ENCODE measurements at regions not wholly inside any gene's neighbourhood (a gene's known extent, or its start where the extent isn't known, plus 50 kb on each side); places are given as distances from the start of the nearest gene placed in this dataset.
"Not testable (repeated sequence)": the region's sequence is repeated elsewhere in the genome, so short reads cannot be mapped to it uniquely, and the experiment has no call there.

DNA sequence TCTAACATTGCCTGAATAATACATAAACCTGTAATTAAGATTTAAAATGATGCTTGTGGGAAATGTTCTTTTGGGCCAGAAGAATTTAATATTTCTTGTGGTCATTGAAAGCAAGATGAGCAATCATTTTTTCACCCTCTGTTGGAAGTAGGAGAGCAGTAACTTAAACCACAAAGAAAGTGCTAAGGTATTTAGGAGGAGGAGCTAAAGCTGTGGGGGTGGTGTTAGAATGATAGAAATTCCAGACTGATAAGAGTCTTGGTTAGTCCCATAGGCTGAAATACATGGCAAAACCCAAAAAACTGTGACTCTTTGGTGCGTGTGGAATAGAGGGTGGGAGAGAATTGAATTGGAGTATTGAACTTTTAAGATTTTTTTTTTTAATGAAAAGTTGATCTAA is 247.0 kb downstream of the YTHDC2 start:
- Histone ChIP-seq H3K27ac (no peak overlapping the region), H3K27me3 (ENCODE audit: insufficient read depth in 3 of 3, low read length in 2 of 3) (no peaks in the 10 kb centered on the region), H3K36me3 (ENCODE audit: insufficient read depth in 1 of 2, low read depth in 1 of 2) (no peaks in the 10 kb centered on the region), H3K4me3 (no peak overlapping the region), H3K4me1 (no peaks in the 10 kb centered on the region), H3K9me3 (no peaks in the 10 kb centered on the region)
- TF ChIP-seq CTCF (IDR thresholded peaks at IDR 0.05): no peak
- 63 to 78% (median 67%) methylated on average over 1 of the region's 1 CpG for whole genome bisulfite sequencing, 3 donors
- DNase-seq (no peak), ATAC-seq (no peak)
- intact Hi-C loops (cut with DNase I): no loop called here

DNA sequence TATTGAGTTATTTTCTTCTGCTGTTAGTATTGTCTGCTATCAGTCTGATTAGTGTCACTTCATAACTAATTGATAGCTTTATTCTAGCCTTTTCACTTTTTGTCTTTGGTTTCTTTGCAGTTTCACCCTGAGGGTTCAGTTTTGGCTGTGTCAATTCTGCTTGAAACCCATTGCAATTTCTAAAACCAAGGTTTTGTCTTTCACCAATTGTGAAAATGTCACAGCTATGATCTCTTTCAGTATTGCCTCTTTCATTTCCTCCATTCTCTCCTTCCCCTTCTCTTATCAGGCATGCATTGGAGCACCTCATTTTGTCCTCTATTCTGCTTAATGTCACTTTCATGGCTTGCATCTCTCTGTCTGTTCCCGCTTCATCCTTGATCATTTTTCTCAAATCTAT is 248.1 kb downstream of the YTHDC2 start:
- Histone ChIP-seq H3K9me3 (no peaks in the 10 kb centered on the region), H3K27ac (no peak overlapping the region), H3K4me3 (no peak overlapping the region), H3K4me1 (no peaks in the 10 kb centered on the region), H3K27me3 (ENCODE audit: insufficient read depth in 3 of 3, low read length in 2 of 3) (no peaks in the 10 kb centered on the region), H3K36me3 (ENCODE audit: insufficient read depth in 1 of 2, low read depth in 1 of 2) (no peaks in the 10 kb centered on the region)
- no peak for ATAC-seq
- DNase-seq: no peak
- TF ChIP-seq CTCF (IDR thresholded peaks at IDR 0.05): no peak
- 88 to 100% (median 96%) methylated on average over 1 of the region's 1 CpG for WGBS, 3 donors
- intact Hi-C loops (cut with DNase I): no loop called here

GRCh38 chr5:113764382-113764781 is 250.9 kb downstream of the YTHDC2 start:
- DNase-seq (no peak), ATAC-seq (no peak)
- no peak overlapping the region for H3K4me3 ChIP-seq
- H3K36me3 ChIP-seq (ENCODE audit: insufficient read depth in 1 of 2, low read depth in 1 of 2): no peaks in the 10 kb centered on the region
- H3K27me3 ChIP-seq (ENCODE audit: insufficient read depth in 3 of 3, low read length in 2 of 3): no peaks in the 10 kb centered on the region
- intact Hi-C loops (cut with DNase I): no loop called here
- no peak for TF ChIP-seq CTCF (IDR thresholded peaks at IDR 0.05)
- no peaks in the 10 kb centered on the region for H3K4me1 ChIP-seq
- no peak overlapping the region for H3K27ac ChIP-seq
- H3K9me3 ChIP-seq: no peaks in the 10 kb centered on the region

DNA sequence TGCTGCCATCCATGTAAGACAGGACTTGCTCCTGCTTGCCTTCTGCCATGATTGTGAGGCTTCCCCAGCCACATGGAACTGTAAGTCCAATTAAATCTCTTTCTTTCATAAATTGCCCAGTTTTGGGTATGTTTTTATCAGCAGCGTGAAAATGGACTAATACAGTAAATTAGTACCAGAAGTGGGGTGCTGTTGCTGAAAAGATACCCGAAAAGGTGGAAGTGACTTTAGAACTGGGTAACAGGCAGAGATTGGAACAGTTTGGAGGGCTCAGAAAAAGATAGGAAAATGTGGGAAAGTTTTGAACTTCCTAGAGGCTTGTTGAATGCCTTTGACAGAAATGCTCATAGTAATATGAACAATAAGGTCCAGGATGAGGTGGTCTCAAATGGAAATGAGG is 253.3 kb downstream of the YTHDC2 start:
- H3K27ac ChIP-seq; intact Hi-C loops (cut with DNase I); DNase-seq; H3K4me3 ChIP-seq; H3K4me1 ChIP-seq; H3K36me3 ChIP-seq (ENCODE audit: insufficient read depth in 1 of 2, low read depth in 1 of 2); H3K27me3 ChIP-seq (ENCODE audit: insufficient read depth in 3 of 3, low read length in 2 of 3); H3K9me3 ChIP-seq; ATAC-seq: not testable (repeated sequence)
- 42 to 71% (median 46%) methylated on average over 2 of the region's 2 CpGs for WGBS, 3 donors

- no peak for TF ChIP-seq CTCF (IDR thresholded peaks at IDR 0.05)
- no peaks in the 10 kb centered on the region for H3K9me3 ChIP-seq
- no peak overlapping the region for H3K27ac ChIP-seq
- ATAC-seq (no peak), DNase-seq (no peak)
- H3K27me3 ChIP-seq (ENCODE audit: insufficient read depth in 3 of 3, low read length in 2 of 3): no peaks in the 10 kb centered on the region
- intact Hi-C loops (cut with DNase I): no loop called here
- H3K4me1 ChIP-seq: no peaks in the 10 kb centered on the region
- no peaks in the 10 kb centered on the region for H3K36me3 ChIP-seq (ENCODE audit: insufficient read depth in 1 of 2, low read depth in 1 of 2)
- WGBS, 3 donors: 62 to 66% (median 63%) methylated on average over 3 of the region's 3 CpGs
- no peak overlapping the region for H3K4me3 ChIP-seq
Measured at GRCh38 chr5:113770648-113771047, 257.2 kb downstream of the YTHDC2 start.
